SK-N-SH (cell line): ENCODE measurements at regions not wholly inside any gene's neighbourhood (a gene's known extent, or its start where the extent isn't known, plus 50 kb on each side); places are given as distances from the start of the nearest gene placed in this dataset.

Experiments
- CTCF ChIA-PET: fragments of 300-600, 350-600 bp; formaldehyde crosslinking; extraction: SDS; loops from one replicate; lab custom pipeline; 2021; lab: Yijun Ruan, JAX
- POLR2A ChIA-PET: fragments of 350-600 bp; sonication (Branson Sonifier 250); formaldehyde crosslinking; extraction: SDS; loops from one replicate; lab custom pipeline; 2020; ENCODE audit warnings: antibody characterized with exemption, inconsistent platforms; lab: Yijun Ruan, JAX
- DNase-seq: peaks from one replicate; pipeline ENCODE4 v3.0.0; 2012
- H2AFZ ChIP-seq: fragments of 200-600 bp; sonication (generic); 2 replicates; pipeline ENCODE4 v1.8.1; 2016; ENCODE audit warnings: antibody characterized with exemption, mild to moderate bottlenecking, low read depth
- H3F3A ChIP-seq: fragments of 200-600 bp; sonication (generic); replicated peaks from 2 replicates; pipeline ENCODE3; 2016; ENCODE audit warnings: antibody characterized with exemption, mild to moderate bottlenecking; ENCODE audit not compliant: insufficient read depth
- H3K27ac ChIP-seq, 2 experiments: fragments of 200-500 bp in 1 of 2; fragments of 200-600 bp in 1 of 2; sonication (Bioruptor generic) in 1 of 2; sonication (generic), shearing (Covaris generic) in 1 of 2; 2 replicates each; pipeline versions ENCODE4 v1.5.1 to v1.6.1; 2014 to 2016; ENCODE audit warnings: low read depth in 2 of 2, inconsistent platforms in 1 of 2, low read length in 1 of 2, mild to moderate bottlenecking in 1 of 2, mixed read lengths in 1 of 2
- H3K27me3 ChIP-seq: fragments of 200-600 bp; sonication (generic), shearing (Covaris generic); 2 replicates; pipeline ENCODE4 v1.6.1; 2016; ENCODE audit warnings: mixed run types; ENCODE audit not compliant: insufficient read depth
- H3K36me3 ChIP-seq, 2 experiments: fragments of 200-500 bp in 1 of 2; fragments of 200-600 bp in 1 of 2; sonication (Bioruptor generic) in 1 of 2; sonication (generic) in 1 of 2; replicated peaks in 1 of 2; 2 replicates each; pipeline versions ENCODE3 to v1.5.1; 2014 to 2016; ENCODE audit warnings: low read length in 1 of 2, mild to moderate bottlenecking in 1 of 2; ENCODE audit not compliant: insufficient read depth in 2 of 2, control insufficient read depth in 1 of 2
- H3K4me1 ChIP-seq, 2 experiments: fragments of 200-500 bp in 1 of 2; fragments of 200-600 bp in 1 of 2; sonication (Bioruptor generic) in 1 of 2; sonication (generic), shearing (Covaris generic) in 1 of 2; 2 replicates each; pipeline versions ENCODE4 v1.5.1 to v1.6.1; 2014 to 2016; ENCODE audit warnings: low read depth in 1 of 2, low read length in 1 of 2, mixed run types in 1 of 2; ENCODE audit not compliant: insufficient read depth in 2 of 2, control insufficient read depth in 1 of 2
- H3K4me2 ChIP-seq: fragments of 200-600 bp; sonication (generic), shearing (Covaris generic); 2 replicates; pipeline ENCODE4 v1.6.1; 2017; ENCODE audit warnings: mixed run types
- H3K4me3 ChIP-seq, 2 experiments: fragments of 200-500 bp in 1 of 2; fragments of 200-600 bp in 1 of 2; sonication (Bioruptor generic) in 1 of 2; sonication (generic), shearing (Covaris generic) in 1 of 2; 2 replicates each; pipeline versions ENCODE4 v1.5.1 to v1.8.1; 2014 to 2016; ENCODE audit warnings: low read depth in 2 of 2, inconsistent platforms in 1 of 2, low read length in 1 of 2, mild to moderate bottlenecking in 1 of 2, mixed read lengths in 1 of 2, moderate library complexity in 1 of 2
- H3K79me2 ChIP-seq: fragments of 200-600 bp; sonication (generic); 2 replicates; pipeline ENCODE4 v1.8.1; 2017; ENCODE audit warnings: mild to moderate bottlenecking; ENCODE audit not compliant: insufficient read depth
- H3K9ac ChIP-seq: fragments of 200-600 bp; sonication (generic); 2 replicates; pipeline ENCODE4 v1.6.1; 2017; ENCODE audit warnings: mixed run types
- H3K9me2 ChIP-seq: fragments of 200-600 bp; sonication (generic); 2 replicates; pipeline ENCODE4 v1.6.1; 2017; ENCODE audit warnings: mixed run types
- H3K9me3 ChIP-seq: fragments of 200-600 bp; sonication (generic); 2 replicates; pipeline ENCODE4 v1.6.1; 2017; ENCODE audit warnings: mixed run types, mild to moderate bottlenecking, moderate library complexity
- H4K20me1 ChIP-seq: fragments of 200-600 bp; sonication (generic); 2 replicates; pipeline ENCODE4 v1.6.1; 2017; ENCODE audit warnings: mild to moderate bottlenecking, mixed run types; ENCODE audit not compliant: insufficient read depth
- CHD2 ChIP-seq: fragments of 150-350 bp; IDR thresholded peaks from 2 replicates; pipeline ENCODE4 v1.6.1; 2018; ENCODE audit warnings: low read length; ENCODE audit not compliant: partially characterized antibody
- CTCF ChIP-seq: fragments of 200-600 bp; sonication (generic); IDR thresholded peaks from 2 replicates; pipeline ENCODE4 v1.6.1; 2017; ENCODE audit warnings: antibody characterized with exemption, mild to moderate bottlenecking, moderate library complexity
- EZH2phosphoT487 ChIP-seq: fragments of 200-600 bp; sonication (generic); IDR thresholded peaks from 2 replicates; pipeline ENCODE4 v1.6.1; 2017; ENCODE audit warnings: low read depth, mixed run types, mild to moderate bottlenecking, antibody characterized with exemption, moderate library complexity, borderline replicate concordance
- RFX5 ChIP-seq: IDR thresholded peaks from 2 replicates; pipeline ENCODE4 v1.6.1; 2012; ENCODE audit warnings: mild to moderate bottlenecking, improper control_type of control experiment, low read length
- SIN3A ChIP-seq: IDR thresholded peaks from 2 replicates; pipeline ENCODE4 v1.6.1; 2012; ENCODE audit warnings: low read depth, mild to moderate bottlenecking, low read length, moderate library complexity, borderline replicate concordance
- TAF1 ChIP-seq: IDR thresholded peaks from 2 replicates; pipeline ENCODE4 v1.6.1; 2012; ENCODE audit warnings: low read depth, mild to moderate bottlenecking, low read length, moderate library complexity, borderline replicate concordance
- WGBS: methylation state at CpG from one replicate; pipeline ENCODE4 v1.1.6; 2017; ENCODE audit warnings: low lambda C conversion rate; 5-methylcytosine and 5-hydroxymethylcytosine counted together
- TF ChIP-seq, protein P1 (sequence below): fragments of 150-350 bp; IDR thresholded peaks from 2 replicates; pipeline ENCODE4 v1.6.1; 2017; ENCODE audit warnings: antibody characterized with exemption, low read length, low read depth, borderline replicate concordance

DNA sequence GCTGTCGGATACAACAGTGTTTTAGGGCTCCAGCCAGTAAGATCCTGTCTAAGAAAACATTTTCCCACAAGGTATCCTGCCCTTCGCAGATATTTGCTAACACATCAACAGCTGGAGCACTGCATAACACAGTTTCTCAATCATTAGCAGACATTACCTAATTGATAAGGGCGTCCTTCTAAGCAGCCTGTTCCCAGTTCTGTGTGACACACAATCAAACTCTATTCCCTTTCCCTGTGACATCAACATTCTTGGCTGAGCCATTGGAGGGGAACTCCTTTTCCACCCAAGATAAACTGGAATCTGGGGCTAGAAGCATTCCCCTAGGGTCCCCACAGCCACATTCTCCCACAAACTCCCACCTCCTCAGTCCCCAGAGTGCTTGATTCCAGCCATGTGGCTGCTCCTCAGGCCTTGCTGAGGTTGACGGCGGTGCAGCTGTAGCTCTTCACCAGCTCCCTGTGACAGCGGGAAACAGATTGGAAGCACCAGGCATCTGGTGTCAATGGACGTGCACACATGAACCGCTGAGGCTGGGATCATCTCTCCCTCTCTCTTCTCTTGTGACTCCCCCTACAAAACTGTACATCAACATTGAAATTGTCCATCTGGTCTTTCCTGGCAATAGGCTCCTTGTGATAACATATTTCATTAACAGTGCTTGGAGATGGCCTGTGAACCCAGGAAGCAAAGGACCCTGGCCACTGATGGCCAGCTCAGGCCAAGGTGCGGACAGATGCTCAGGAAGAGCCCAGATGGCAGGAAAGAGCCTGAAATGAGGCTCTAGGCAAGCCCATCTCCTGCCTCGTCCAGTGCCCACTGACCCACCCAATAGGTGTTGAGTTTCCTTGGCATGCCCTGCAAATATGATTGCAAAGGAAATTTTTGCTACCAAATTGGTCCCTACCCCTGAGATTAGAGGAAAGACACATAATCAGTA, 131.1 kb upstream of the TBX20 start:
- Histone ChIP-seq H2AFZ (no peak overlapping the region), H4K20me1 (no peaks in the 10 kb centered on the region), H3K4me2 (no peak overlapping the region), H3K27me3 (no peaks in the 10 kb centered on the region), H3K79me2 (no peaks in the 10 kb centered on the region), H3K9me3 (no peaks in the 10 kb centered on the region), H3K9ac (no peak overlapping the region), H3F3A (no peaks in the 10 kb centered on the region), H3K27ac (no peak overlapping the region), H3K36me3 (no peaks in the 10 kb centered on the region), H3K9me2 (no peaks in the 10 kb centered on the region), H3K4me1 (no peaks in the 10 kb centered on the region), H3K4me3 (no peak overlapping the region)
- WGBS, result 59% methylated on average over 10 of the region's 10 CpGs
- no peak for DNase-seq
- POLR2A ChIA-PET, result no interaction called here
- CTCF ChIA-PET, result interaction anchor here (0.6 to 2.1 kb wide), 7 partner anchors 8 to 135 kb away, joined by 3 to 7 read pairs (median 4); no protein-coding TSS in a partner anchor
- TF ChIP-seq TAF1 (no peak), CHD2 (no peak), EZH2phosphoT487 (no peak), RFX5 (no peak), CTCF (no peak), SIN3A (no peak)

- Histone ChIP-seq H3K27ac (no peak overlapping the region), H3K4me3 (no peak overlapping the region), H3K4me2 (no peak overlapping the region), H3K9me3 (no peaks in the 10 kb centered on the region), H3K4me1 (peaks cover 0 to 8% of the 10 kb centered on the region in 2 experiments; a peak in 1 of 4 replicates), H3F3A (no peaks in the 10 kb centered on the region), H2AFZ (no peak overlapping the region), H3K36me3 (no peaks in the 10 kb centered on the region), H3K9ac (no peak overlapping the region), H3K9me2 (no peaks in the 10 kb centered on the region), H4K20me1 (no peaks in the 10 kb centered on the region), H3K79me2 (no peaks in the 10 kb centered on the region), H3K27me3 (peaks cover 6% of the 10 kb centered on the region; the same call in 1 of the 2 replicates)
- TF ChIP-seq, protein P1, sequence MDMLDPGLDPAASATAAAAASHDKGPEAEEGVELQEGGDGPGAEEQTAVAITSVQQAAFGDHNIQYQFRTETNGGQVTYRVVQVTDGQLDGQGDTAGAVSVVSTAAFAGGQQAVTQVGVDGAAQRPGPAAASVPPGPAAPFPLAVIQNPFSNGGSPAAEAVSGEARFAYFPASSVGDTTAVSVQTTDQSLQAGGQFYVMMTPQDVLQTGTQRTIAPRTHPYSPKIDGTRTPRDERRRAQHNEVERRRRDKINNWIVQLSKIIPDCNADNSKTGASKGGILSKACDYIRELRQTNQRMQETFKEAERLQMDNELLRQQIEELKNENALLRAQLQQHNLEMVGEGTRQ, result no peak
- ChIA-PET CTCF (interaction anchor here (2.4 kb wide), 1 partner anchor 44 kb away, joined by 11 read pairs; no protein-coding TSS in a partner anchor), POLR2A (no interaction called here)
- WGBS, result 57% methylated on average over 6 of the region's 6 CpGs
- DNase-seq, result no peak
Observed at GRCh38 chr7:35380739-35381224, 126.9 kb upstream of the TBX20 start.
